Hepatocyte (in vitro differentiated cells): ENCODE measurements at regions not wholly inside any gene's neighbourhood (a gene's known extent, or its start where the extent isn't known, plus 50 kb on each side); places are given as distances from the start of the nearest gene placed in this dataset.

Source experiments
- CTCF ChIP-seq: fragments of 200-600 bp; sonication (generic); IDR thresholded peaks from 2 replicates; pipeline ENCODE4 v1.5.1; 2016; ENCODE audit warnings: antibody characterized with exemption, mild to moderate bottlenecking; ENCODE audit not compliant: poor library complexity
- EZH2 ChIP-seq: fragments of 200-600 bp; sonication (generic); IDR thresholded peaks from 2 replicates; pipeline ENCODE4 v1.6.1; 2016; ENCODE audit warnings: antibody characterized with exemption, mild to moderate bottlenecking, borderline replicate concordance
- EZH2phosphoT487 ChIP-seq: fragments of 200-600 bp; sonication (generic); IDR thresholded peaks from one replicate; pipeline ENCODE4 v1.6.1; 2018; ENCODE audit warnings: antibody characterized with exemption, mild to moderate bottlenecking, low read depth, moderate library complexity; ENCODE audit not compliant: unreplicated experiment, severe bottlenecking

- TF ChIP-seq CTCF: no peak
- no peak for TF ChIP-seq EZH2phosphoT487
- no peak for TF ChIP-seq EZH2
Observed at GRCh38 chr2:201551901-201552300, 91.4 kb downstream of the TMEM237 start.
